HG03108 (cell line): ENCODE measurements at regions not wholly inside any gene's neighbourhood (a gene's known extent, or its start where the extent isn't known, plus 50 kb on each side); places are given as distances from the start of the nearest gene placed in this dataset.
"Not testable (repeated sequence)": the region's sequence is repeated elsewhere in the genome, so short reads cannot be mapped to it uniquely, and the experiment has no call there.

Experiments
- ATAC-seq: cut with Tn5 transposase; IDR thresholded peaks from one replicate; pipeline ENCODE4 v1.9.1; 2021; ENCODE audit warnings: moderate library complexity; ENCODE audit not compliant: unreplicated experiment

- not testable (repeated sequence) for ATAC-seq
Observed at GRCh38 chr1:222470252-222470805, 77.6 kb downstream of the HHIPL2 start.

- ATAC-seq: no peak
Observed at GRCh38 chr1:222466150-222466865, 81.6 kb downstream of the HHIPL2 start.

GRCh38 chr1:222465211-222466041 lies 82.5 kb downstream of the HHIPL2 start:
- peak; percentile 87 for ATAC-seq

- no peak for ATAC-seq
Observed at GRCh38 chr1:222464841-222465210, 83.1 kb downstream of the HHIPL2 start.

GRCh38 chr1:222463059-222463730 lies 84.7 kb downstream of the HHIPL2 start:
- no peak for ATAC-seq

- no peak for ATAC-seq
Observed at GRCh38 chr1:222462601-222463000, 85.3 kb downstream of the HHIPL2 start.

- no peak for ATAC-seq
Observed at GRCh38 chr1:222461941-222462340, 86.0 kb downstream of the HHIPL2 start.

- no peak for ATAC-seq
Observed at GRCh38 chr1:222459652-222460051, 88.3 kb downstream of the HHIPL2 start.

GRCh38 chr1:222457513-222457912 lies 90.4 kb downstream of the HHIPL2 start:
- ATAC-seq: no peak

GRCh38 chr1:222457084-222457483 lies 90.8 kb downstream of the HHIPL2 start:
- no peak for ATAC-seq

GRCh38 chr1:222455188-222455879 lies 92.6 kb downstream of the HHIPL2 start:
- peak; percentile 95 for ATAC-seq

GRCh38 chr1:222454782-222455181 lies 93.1 kb downstream of the HHIPL2 start:
- no peak for ATAC-seq

GRCh38 chr1:222454186-222454585 lies 93.7 kb downstream of the HHIPL2 start:
- ATAC-seq: no peak

GRCh38 chr1:222452031-222452430 lies 95.9 kb downstream of the HHIPL2 start:
- no peak for ATAC-seq

- ATAC-seq: no peak
Observed at GRCh38 chr1:222443566-222443965, 104.3 kb downstream of the HHIPL2 start.

- no peak for ATAC-seq
Observed at GRCh38 chr1:222441066-222441465, 106.8 kb downstream of the HHIPL2 start.

GRCh38 chr1:222424826-222425225 lies 123.1 kb downstream of the HHIPL2 start:
- ATAC-seq: no peak

- no peak for ATAC-seq
Observed at GRCh38 chr1:222421380-222421779, 126.5 kb downstream of the HHIPL2 start.

- no peak for ATAC-seq
Observed at GRCh38 chr1:222420633-222421032, 127.3 kb downstream of the HHIPL2 start.

- no peak for ATAC-seq
Observed at GRCh38 chr1:222418654-222419053, 129.2 kb downstream of the HHIPL2 start.

GRCh38 chr1:222417264-222417663 lies 130.6 kb downstream of the HHIPL2 start:
- no peak for ATAC-seq
